Suprapubic skin (tissue), 4 donors: ENCODE measurements at regions not wholly inside any gene's neighbourhood (a gene's known extent, or its start where the extent isn't known, plus 50 kb on each side); places are given as distances from the start of the nearest gene placed in this dataset.
"Not testable (repeated sequence)": the region's sequence is repeated elsewhere in the genome, so short reads cannot be mapped to it uniquely, and the experiment has no call there.

Source experiments
- DNase-seq, 2 donors: peaks; one replicate each; pipeline ENCODE4 v3.0.0-alpha.2; 2019; ENCODE audit warnings: low spot score in 2 of 2
- H3K27ac ChIP-seq: fragments of 200-600 bp; sonication (generic); one replicate; pipeline ENCODE4 v1.5.1; 2019
- H3K27me3 ChIP-seq: fragments of 200-600 bp; sonication (generic); one replicate; pipeline ENCODE4 v1.5.1; 2019
- H3K36me3 ChIP-seq: fragments of 200-600 bp; sonication (generic); one replicate; pipeline ENCODE4 v1.5.1; 2019
- H3K4me1 ChIP-seq: fragments of 200-600 bp; sonication (generic); one replicate; pipeline ENCODE4 v1.5.1; 2019
- H3K4me3 ChIP-seq: fragments of 200-600 bp; sonication (generic); one replicate; pipeline ENCODE4 v1.5.1; 2019; ENCODE audit warnings: mild to moderate bottlenecking
- H3K9me3 ChIP-seq: fragments of 200-600 bp; sonication (generic); one replicate; pipeline ENCODE4 v1.5.1; 2019
- CTCF ChIP-seq, 2 donors: fragments of 200-600 bp in 1 of 2; fragments of 450-650 bp in 1 of 2; sonication (generic) in 1 of 2; IDR thresholded peaks; one replicate each; pipeline ENCODE4 v1.5.1; 2016 to 2019; ENCODE audit warnings: antibody characterized with exemption in 2 of 2, mild to moderate bottlenecking in 1 of 2, moderate library complexity in 1 of 2
- EP300 ChIP-seq: sonication (generic); formaldehyde crosslinking; IDR thresholded peaks from one replicate; pipeline ENCODE4 v1.6.1; 2017; ENCODE audit warnings: antibody characterized with exemption
- POLR2A ChIP-seq, 2 donors: fragments of 450-650 bp; IDR thresholded peaks; one replicate each; pipeline ENCODE4 v1.6.1; 2017; ENCODE audit warnings: antibody characterized with exemption in 2 of 2, mild to moderate bottlenecking in 2 of 2, moderate library complexity in 2 of 2
- POLR2AphosphoS5 ChIP-seq, 3 donors: sonication (generic); formaldehyde crosslinking; IDR thresholded peaks; one replicate each; pipeline ENCODE4 v1.6.1; 2017; ENCODE audit warnings: antibody characterized with exemption in 3 of 3
- WGBS: methylation state at CpG from one replicate; pipeline ENCODE4 v1.1.5; 2018; 5-methylcytosine and 5-hydroxymethylcytosine counted together

DNA sequence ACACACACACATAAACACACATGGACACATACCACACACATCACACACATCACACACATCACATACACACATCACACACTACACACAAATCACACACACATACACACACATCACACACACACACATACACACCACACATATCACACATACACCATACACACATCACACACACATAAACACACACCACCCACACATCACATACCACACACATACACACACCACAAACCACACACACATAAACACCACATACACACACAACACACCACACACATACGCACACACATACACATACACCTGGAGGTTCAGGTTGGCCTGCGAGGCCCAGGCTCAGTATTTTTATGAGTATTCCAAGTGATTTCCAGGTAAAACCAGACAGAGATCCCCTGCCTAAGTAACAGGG is 279.5 kb downstream of the FOXL1 start:
- no peak for TF ChIP-seq POLR2AphosphoS5 (IDR thresholded peaks at IDR 0.05)
- no peak for TF ChIP-seq EP300
- TF ChIP-seq CTCF (IDR thresholded peaks at IDR 0.05) = no peak
- TF ChIP-seq POLR2A (IDR thresholded peaks at IDR 0.05) = no peak
- 95% methylated on average over 2 of the region's 2 CpGs for WGBS
- Histone ChIP-seq H3K9me3 (no peaks in the 10 kb centered on the region), H3K4me1 (peaks cover 4% of the 10 kb centered on the region), H3K27me3 (peaks cover 12% of the 10 kb centered on the region), H3K4me3 (no peak overlapping the region), H3K36me3 (no peaks in the 10 kb centered on the region), H3K27ac (no peak overlapping the region)
- DNase-seq = no peak

DNA sequence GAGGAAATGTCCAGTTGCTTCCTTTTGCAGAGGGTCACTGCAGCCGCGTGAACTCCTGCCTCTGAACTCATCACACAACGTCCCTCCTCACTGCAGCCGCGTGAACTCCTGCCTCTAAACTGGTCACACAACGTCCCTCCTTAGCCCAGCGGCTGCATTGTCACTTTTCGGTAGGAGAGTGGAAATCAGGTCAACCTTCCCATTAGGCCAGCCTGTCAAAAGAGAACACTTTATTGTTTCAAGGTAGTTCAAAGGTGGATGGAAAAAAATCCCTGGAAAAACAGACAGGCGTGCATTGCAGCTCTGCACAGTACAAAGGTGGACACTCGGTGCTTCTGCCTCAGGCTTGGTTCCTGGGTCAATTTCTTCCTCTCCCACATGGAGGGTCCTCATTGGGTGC is 280.2 kb downstream of the FOXL1 start:
- DNase-seq = no peak
- WGBS = 80% methylated on average over 10 of the region's 10 CpGs
- Histone ChIP-seq H3K4me1 (peaks cover 4% of the 10 kb centered on the region), H3K27me3 (peaks cover 14% of the 10 kb centered on the region), H3K36me3 (no peaks in the 10 kb centered on the region), H3K27ac (no peak overlapping the region), H3K4me3 (no peak overlapping the region), H3K9me3 (no peaks in the 10 kb centered on the region)
- TF ChIP-seq POLR2A (IDR thresholded peaks at IDR 0.05) = no peak
- TF ChIP-seq CTCF (IDR thresholded peaks at IDR 0.05) = no peak

DNA sequence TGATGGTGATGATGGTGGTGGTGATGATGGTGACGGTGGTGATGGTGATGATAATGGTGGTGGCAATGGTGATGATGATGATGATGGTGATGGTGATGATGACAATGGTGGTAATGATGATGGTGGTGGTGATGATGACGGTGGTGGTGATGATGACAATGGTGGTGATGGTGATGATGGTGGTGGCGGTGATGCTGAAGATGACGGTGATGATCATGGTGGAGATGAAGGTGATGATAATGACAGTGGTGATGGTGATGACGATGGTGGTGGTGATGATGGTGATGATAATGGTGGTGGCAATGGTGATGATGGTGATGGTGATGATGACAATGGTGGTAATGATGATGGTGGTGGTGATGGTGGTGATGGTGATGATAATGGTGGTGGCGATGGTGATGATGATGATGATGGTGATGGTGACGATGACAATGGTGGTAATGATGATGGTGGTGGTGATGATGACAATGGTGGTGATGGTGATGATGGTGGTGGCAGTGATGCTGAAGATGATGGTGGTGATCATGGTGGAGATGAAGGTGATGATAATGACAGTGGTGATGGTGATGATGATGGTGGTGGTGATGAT is 283.0 kb downstream of the FOXL1 start:
- H3K27ac ChIP-seq, H3K4me3 ChIP-seq, H3K4me1 ChIP-seq, H3K9me3 ChIP-seq, DNase-seq, H3K36me3 ChIP-seq: not testable (repeated sequence)
- peaks cover 15% of the 10 kb centered on the region for H3K27me3 ChIP-seq
- WGBS = 89% methylated on average over 7 of the region's 7 CpGs
- peak in 1 of 2 donors; percentile 2 for TF ChIP-seq CTCF (IDR thresholded peaks at IDR 0.05)

DNA sequence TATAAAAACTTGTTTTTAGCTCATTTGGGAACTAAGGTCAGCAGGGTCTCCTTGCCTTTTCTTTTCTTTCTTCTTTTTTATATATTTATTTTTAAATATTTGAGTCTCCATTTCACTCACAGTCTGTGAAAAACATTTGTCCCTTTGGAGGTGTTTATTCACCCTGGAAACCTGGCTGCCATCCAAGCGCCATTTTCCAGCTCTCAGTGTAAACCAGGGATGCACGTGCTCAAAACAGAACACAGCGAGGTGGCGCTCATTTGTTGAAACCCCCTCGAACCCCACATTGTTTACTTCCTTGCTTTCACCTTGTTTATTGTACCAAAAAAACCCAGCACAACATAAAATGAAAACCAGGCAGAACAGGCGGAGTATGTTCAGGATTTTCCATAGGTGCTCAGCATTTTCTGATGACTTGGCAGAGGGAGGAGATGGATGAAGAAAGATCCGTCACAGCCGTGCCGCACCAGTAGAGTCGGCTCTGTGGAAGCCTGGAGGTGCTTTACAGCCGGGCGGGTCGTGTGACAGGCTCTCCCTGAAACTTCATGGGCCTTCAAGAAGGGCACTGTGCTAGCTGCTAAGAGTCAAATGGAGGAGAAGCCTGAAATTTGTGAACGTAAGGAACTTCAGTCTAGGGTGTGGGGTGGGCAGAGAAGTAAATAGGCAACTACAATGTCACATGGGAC is 284.4 kb downstream of the FOXL1 start:
- Histone ChIP-seq H3K9me3 (no peaks in the 10 kb centered on the region), H3K27ac (no peak overlapping the region), H3K36me3 (no peaks in the 10 kb centered on the region), H3K4me3 (no peak overlapping the region), H3K4me1 (peaks cover 9% of the 10 kb centered on the region), H3K27me3 (peaks cover 20% of the 10 kb centered on the region)
- no peak for TF ChIP-seq POLR2A (IDR thresholded peaks at IDR 0.05)
- TF ChIP-seq EP300 = no peak
- TF ChIP-seq POLR2AphosphoS5 (IDR thresholded peaks at IDR 0.05) = no peak
- TF ChIP-seq CTCF (IDR thresholded peaks at IDR 0.05) = no peak
- no peak for DNase-seq
- 58% methylated on average over 14 of the region's 14 CpGs for WGBS

DNA sequence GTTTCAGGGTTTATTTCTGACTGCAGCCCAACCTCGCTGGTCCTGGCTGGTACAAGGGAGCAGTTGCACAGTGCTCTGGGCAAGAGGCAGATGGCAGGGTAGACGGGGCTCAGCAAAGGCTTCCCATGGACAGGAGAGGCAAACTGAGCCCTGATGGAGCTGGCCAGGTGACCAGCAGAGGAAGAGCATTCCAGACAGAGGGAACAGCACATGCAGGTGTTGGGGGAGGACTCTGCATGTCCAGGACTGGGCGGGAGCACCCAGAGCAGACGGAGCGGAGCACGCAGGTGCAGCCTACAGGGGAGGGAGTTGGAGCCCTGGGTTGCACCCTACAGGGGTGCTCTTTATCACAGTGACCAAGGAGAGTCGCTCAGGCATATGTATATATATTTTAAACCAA is 285.3 kb downstream of the FOXL1 start:
- TF ChIP-seq EP300 = no peak
- no peak for TF ChIP-seq CTCF (IDR thresholded peaks at IDR 0.05)
- TF ChIP-seq POLR2A (IDR thresholded peaks at IDR 0.05) = no peak
- no peak for TF ChIP-seq POLR2AphosphoS5 (IDR thresholded peaks at IDR 0.05)
- 93% methylated on average over 7 of the region's 7 CpGs for WGBS
- Histone ChIP-seq H3K27ac (no peak overlapping the region), H3K4me1 (peaks cover 9% of the 10 kb centered on the region), H3K36me3 (no peaks in the 10 kb centered on the region), H3K9me3 (no peaks in the 10 kb centered on the region), H3K4me3 (no peak overlapping the region), H3K27me3 (peaks cover 22% of the 10 kb centered on the region)
- DNase-seq = no peak
